ENCODE measurements at regions not wholly inside any gene's neighbourhood (a gene's known extent, or its start where the extent isn't known, plus 50 kb on each side); places are given as distances from the start of the nearest gene placed in this dataset.

DNA sequence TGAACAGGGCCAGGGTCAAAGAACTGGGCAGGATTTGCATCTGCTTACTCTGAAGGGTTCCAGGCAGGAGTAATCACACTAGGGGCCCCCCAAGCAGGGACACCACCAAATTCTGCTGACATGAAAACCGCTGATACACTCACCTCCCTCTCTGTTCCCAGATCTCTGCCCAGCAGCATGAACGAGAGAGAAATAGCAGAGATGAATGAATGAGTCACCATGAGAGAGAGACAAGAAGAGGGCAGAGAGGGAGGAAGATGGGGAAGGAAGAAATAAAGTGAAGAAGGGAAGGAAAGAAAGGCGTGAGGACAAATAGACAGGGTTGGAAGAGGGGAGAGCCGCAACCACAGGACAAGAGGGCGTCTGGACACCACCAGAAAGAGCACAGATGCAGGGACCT is 285.9 kb upstream of the NEBL start:
- DNase-seq (ENCODE audit: low read depth, low spot score) (no peak), ATAC-seq (no peak)
- ChIA-PET POLR2A (no interaction called here), CTCF (no interaction called here)
- no peaks in the 10 kb centered on the region for H3K27me3 ChIP-seq (ENCODE audit: control insufficient read depth, insufficient read depth, low read length)
- no peak overlapping the region for H3K27ac ChIP-seq (ENCODE audit: low read length)
- intact Hi-C loops (cut with micrococcal nuclease; ENCODE audit: unreplicated experiment): no loop called here
- no peak overlapping the region for H3K4me3 ChIP-seq (ENCODE audit: low read depth in 2 of 2, low read length in 2 of 2)
- no TSS peak for BruUV-seq (replicated peaks)
- H3K9me3 ChIP-seq (ENCODE audit: control insufficient read depth, insufficient read depth, low read depth, low read length): no peaks in the 10 kb centered on the region
- in situ Hi-C loops (cut with HindIII; ENCODE audit: low pct_unique_long_range_greater_than_20kb, low sequenced_read_pairs): no loop called here
- TF ChIP-seq, protein P1, sequence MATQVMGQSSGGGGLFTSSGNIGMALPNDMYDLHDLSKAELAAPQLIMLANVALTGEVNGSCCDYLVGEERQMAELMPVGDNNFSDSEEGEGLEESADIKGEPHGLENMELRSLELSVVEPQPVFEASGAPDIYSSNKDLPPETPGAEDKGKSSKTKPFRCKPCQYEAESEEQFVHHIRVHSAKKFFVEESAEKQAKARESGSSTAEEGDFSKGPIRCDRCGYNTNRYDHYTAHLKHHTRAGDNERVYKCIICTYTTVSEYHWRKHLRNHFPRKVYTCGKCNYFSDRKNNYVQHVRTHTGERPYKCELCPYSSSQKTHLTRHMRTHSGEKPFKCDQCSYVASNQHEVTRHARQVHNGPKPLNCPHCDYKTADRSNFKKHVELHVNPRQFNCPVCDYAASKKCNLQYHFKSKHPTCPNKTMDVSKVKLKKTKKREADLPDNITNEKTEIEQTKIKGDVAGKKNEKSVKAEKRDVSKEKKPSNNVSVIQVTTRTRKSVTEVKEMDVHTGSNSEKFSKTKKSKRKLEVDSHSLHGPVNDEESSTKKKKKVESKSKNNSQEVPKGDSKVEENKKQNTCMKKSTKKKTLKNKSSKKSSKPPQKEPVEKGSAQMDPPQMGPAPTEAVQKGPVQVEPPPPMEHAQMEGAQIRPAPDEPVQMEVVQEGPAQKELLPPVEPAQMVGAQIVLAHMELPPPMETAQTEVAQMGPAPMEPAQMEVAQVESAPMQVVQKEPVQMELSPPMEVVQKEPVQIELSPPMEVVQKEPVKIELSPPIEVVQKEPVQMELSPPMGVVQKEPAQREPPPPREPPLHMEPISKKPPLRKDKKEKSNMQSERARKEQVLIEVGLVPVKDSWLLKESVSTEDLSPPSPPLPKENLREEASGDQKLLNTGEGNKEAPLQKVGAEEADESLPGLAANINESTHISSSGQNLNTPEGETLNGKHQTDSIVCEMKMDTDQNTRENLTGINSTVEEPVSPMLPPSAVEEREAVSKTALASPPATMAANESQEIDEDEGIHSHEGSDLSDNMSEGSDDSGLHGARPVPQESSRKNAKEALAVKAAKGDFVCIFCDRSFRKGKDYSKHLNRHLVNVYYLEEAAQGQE (IDR thresholded peaks at IDR 0.05; ENCODE audit: insufficient read depth in 1 of 2, low read depth in 2 of 2, low read length in 1 of 2): no peak
- no peak for TF ChIP-seq SIN3A (IDR thresholded peaks at IDR 0.05; ENCODE audit: borderline replicate concordance, insufficient read depth, low read depth, low read length)
- no peak for TF ChIP-seq POLR2AphosphoS5 (IDR thresholded peaks at IDR 0.05; ENCODE audit: low read depth, low read length)
- no peak for TF ChIP-seq TCF7L2 (IDR thresholded peaks at IDR 0.05; ENCODE audit: low read depth, low read length)
- TF ChIP-seq CTCF (IDR thresholded peaks at IDR 0.05): no peak
- no peaks in the 10 kb centered on the region for H3K36me3 ChIP-seq (ENCODE audit: control insufficient read depth, insufficient read depth, low read length)
- H3K4me1 ChIP-seq (ENCODE audit: control insufficient read depth, insufficient read depth, low read length): peaks cover 4% of the 10 kb centered on the region; the same call in 1 of the 2 replicates

DNA sequence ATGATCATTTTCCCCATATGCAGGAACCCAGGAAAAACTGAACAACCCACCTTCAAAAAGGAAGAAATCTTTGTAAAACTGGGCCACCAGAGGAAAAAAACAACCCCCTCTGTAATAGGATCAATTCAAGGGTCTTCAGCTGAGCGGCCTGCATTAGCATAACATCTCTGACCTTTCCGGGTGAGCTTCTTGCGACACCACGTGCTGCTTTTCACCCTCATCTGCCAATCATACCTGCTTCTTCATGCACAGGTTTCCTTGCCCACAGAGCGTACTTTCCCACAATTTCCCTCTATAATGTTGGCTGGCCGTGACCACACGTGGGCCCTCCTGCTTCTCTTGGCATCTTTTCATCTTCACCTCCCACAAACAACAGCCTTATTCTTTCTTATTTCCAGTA is 284.3 kb upstream of the NEBL start:
- H3K4me1 ChIP-seq (ENCODE audit: control insufficient read depth, insufficient read depth, low read length): peaks cover 5% of the 10 kb centered on the region; the same call in 1 of the 2 replicates
- H3K36me3 ChIP-seq (ENCODE audit: control insufficient read depth, insufficient read depth, low read length): no peaks in the 10 kb centered on the region
- intact Hi-C loops (cut with micrococcal nuclease; ENCODE audit: unreplicated experiment): no loop called here
- ChIA-PET CTCF (interaction anchor here (0.7 kb wide), 1 partner anchor 81 kb away, joined by 3 read pairs; no protein-coding TSS in a partner anchor), POLR2A (interaction anchor here (0.7 kb wide), 1 partner anchor 57 kb away, joined by 5 read pairs; no protein-coding TSS in a partner anchor)
- TF ChIP-seq POLR2AphosphoS5 (IDR thresholded peaks at IDR 0.05; ENCODE audit: low read depth, low read length) (no peak), SIN3A (IDR thresholded peaks at IDR 0.05; ENCODE audit: borderline replicate concordance, insufficient read depth, low read depth, low read length) (no peak), TCF7L2 (IDR thresholded peaks at IDR 0.05; ENCODE audit: low read depth, low read length) (no peak), CTCF (IDR thresholded peaks at IDR 0.05) (no peak)
- TF ChIP-seq, protein P1 (IDR thresholded peaks at IDR 0.05; ENCODE audit: insufficient read depth in 1 of 2, low read depth in 2 of 2, low read length in 1 of 2): no peak
- H3K4me3 ChIP-seq (ENCODE audit: low read depth in 2 of 2, low read length in 2 of 2): no peak overlapping the region
- H3K9me3 ChIP-seq (ENCODE audit: control insufficient read depth, insufficient read depth, low read depth, low read length): no peaks in the 10 kb centered on the region
- no TSS peak for BruUV-seq (replicated peaks)
- ATAC-seq (no peak), DNase-seq (ENCODE audit: low read depth, low spot score) (no peak)
- no peaks in the 10 kb centered on the region for H3K27me3 ChIP-seq (ENCODE audit: control insufficient read depth, insufficient read depth, low read length)
- H3K27ac ChIP-seq (ENCODE audit: low read length): no peak overlapping the region
- in situ Hi-C loops (cut with HindIII; ENCODE audit: low pct_unique_long_range_greater_than_20kb, low sequenced_read_pairs): no loop called here
